OCI-LY7 (cell line): ENCODE measurements at regions not wholly inside any gene's neighbourhood (a gene's known extent, or its start where the extent isn't known, plus 50 kb on each side); places are given as distances from the start of the nearest gene placed in this dataset.

Source experiments
- BruUV-seq: library from RNA; stranded (reverse); fragments of 400-500 nt; replicated peaks from 2 replicates; lab custom pipeline; 2021; lab: Mats Ljungman, UMichigan
- CTCF ChIA-PET: fragments of 300-600 bp; sonication (Branson Sonifier 250); formaldehyde crosslinking; loops from one replicate; lab custom pipeline; 2022; ENCODE audit warnings: antibody characterized with exemption; ENCODE audit not compliant: unreplicated experiment; lab: Charles Lee
- POLR2A ChIA-PET: fragments of 300-600 bp; sonication (Branson Sonifier 250); formaldehyde crosslinking; loops from one replicate; lab custom pipeline; 2022; ENCODE audit warnings: antibody characterized with exemption; lab: Charles Lee
- DNase-seq: peaks from one replicate; pipeline ENCODE4 v3.0.0-alpha.2; 2015; ENCODE audit warnings: low spot score
- H2AFZ ChIP-seq: fragments of 200-600 bp; sonication (generic), shearing (Covaris generic); 2 replicates; pipeline ENCODE4 v1.6.1; 2014; ENCODE audit warnings: mild to moderate bottlenecking, antibody characterized with exemption, low read length, moderate library complexity
- H3K27ac ChIP-seq: fragments of 200-600 bp; sonication (generic); 2 replicates; pipeline ENCODE4 v1.5.1; 2014; ENCODE audit warnings: mixed run types, low read depth, mild to moderate bottlenecking, moderate library complexity, low read length, inconsistent platforms; ENCODE audit not compliant: poor library complexity, severe bottlenecking
- H3K36me3 ChIP-seq: fragments of 200-600 bp; sonication (generic); 2 replicates; pipeline ENCODE4 v1.6.1; 2014; ENCODE audit warnings: mild to moderate bottlenecking, antibody characterized with exemption, low read length, moderate library complexity, mixed read lengths; ENCODE audit not compliant: insufficient read depth
- H3K4me1 ChIP-seq: fragments of 200-600 bp; sonication (generic); 2 replicates; pipeline ENCODE4 v1.5.1; 2014; ENCODE audit warnings: mild to moderate bottlenecking, low read length; ENCODE audit not compliant: insufficient read depth, poor library complexity, severe bottlenecking
- H3K4me2 ChIP-seq: fragments of 200-600 bp; sonication (generic); 2 replicates; pipeline ENCODE4 v1.6.1; 2014; ENCODE audit warnings: mild to moderate bottlenecking, low read length
- H3K4me3 ChIP-seq: fragments of 200-600 bp; sonication (generic); 2 replicates; pipeline ENCODE4 v1.5.1; 2014; ENCODE audit warnings: mild to moderate bottlenecking, low read depth, low read length; ENCODE audit not compliant: poor library complexity, severe bottlenecking
- H3K79me2 ChIP-seq: fragments of 200-600 bp; sonication (generic); 2 replicates; pipeline ENCODE4 v1.6.1; 2016; ENCODE audit warnings: low read depth, mild to moderate bottlenecking, low read length, moderate library complexity, mixed read lengths; ENCODE audit not compliant: insufficient read depth
- H3K9me2 ChIP-seq: fragments of 200-600 bp; sonication (generic); 2 replicates; pipeline ENCODE4 v1.6.1; 2016; ENCODE audit warnings: mild to moderate bottlenecking, low read length, mixed read lengths; ENCODE audit not compliant: insufficient read depth
- H3K9me3 ChIP-seq: fragments of 200-600 bp; sonication (generic); 2 replicates; pipeline ENCODE4 v1.6.1; 2014; ENCODE audit warnings: mild to moderate bottlenecking, mixed run types, low read length, mixed read lengths
- H4K20me1 ChIP-seq: fragments of 200-600 bp; sonication (generic); 2 replicates; pipeline ENCODE4 v1.6.1; 2014; ENCODE audit warnings: mild to moderate bottlenecking, antibody characterized with exemption, low read length, moderate library complexity, mixed read lengths; ENCODE audit not compliant: insufficient read depth
- EZH2phosphoT487 ChIP-seq: fragments of 200-600 bp; sonication (generic); IDR thresholded peaks from 2 replicates; pipeline ENCODE4 v1.6.1; 2018; ENCODE audit warnings: low read depth, borderline replicate concordance, mild to moderate bottlenecking, mixed run types, antibody characterized with exemption, low read length, moderate library complexity, mixed read lengths
- intact Hi-C: fragments of 100-400 bp; cut with micrococcal nuclease; formaldehyde crosslinking; loops from one replicate; pipeline ENCODE4 v1.10.0; 2022; ENCODE audit not compliant: unreplicated experiment
- TF ChIP-seq, protein P1 (sequence below): fragments of 200-600 bp; sonication (generic); conservative IDR thresholded peaks from 2 replicates; pipeline ENCODE4 v1.5.1; 2014; ENCODE audit warnings: mild to moderate bottlenecking, antibody characterized with exemption, low read length, moderate library complexity, mixed read lengths

DNA sequence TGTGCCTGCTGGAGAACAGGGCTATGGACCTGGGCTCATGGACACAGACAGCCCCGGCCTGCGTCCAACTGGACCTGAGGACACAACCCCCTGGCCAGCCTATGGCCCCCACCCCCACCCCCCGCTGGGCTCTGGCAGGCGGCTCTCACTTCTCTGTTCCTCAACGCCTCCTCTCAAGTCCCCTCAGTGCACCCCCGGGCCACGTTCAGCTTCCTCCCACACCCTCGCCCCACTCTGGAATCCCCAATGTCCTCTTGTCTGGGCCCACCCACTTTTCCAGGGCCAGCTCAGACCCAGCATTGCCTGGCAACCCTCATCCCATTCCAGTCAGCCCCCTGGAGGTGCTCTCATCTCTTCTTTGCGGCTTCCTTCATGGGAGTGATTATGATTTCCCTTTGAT, 130.2 kb upstream of the SPACA7 start:
- Histone ChIP-seq H4K20me1 (no peaks in the 10 kb centered on the region), H3K9me3 (no peaks in the 10 kb centered on the region), H3K4me1 (no peaks in the 10 kb centered on the region), H3K36me3 (no peaks in the 10 kb centered on the region), H2AFZ (no peak overlapping the region), H3K4me3 (no peak overlapping the region), H3K79me2 (no peaks in the 10 kb centered on the region), H3K27ac (no peak overlapping the region), H3K9me2 (no peaks in the 10 kb centered on the region), H3K4me2 (no peak overlapping the region)
- ChIA-PET CTCF (no interaction called here), POLR2A (no interaction called here)
- DNase-seq, result no peak
- no TSS peak for BruUV-seq
- intact Hi-C loops, result no loop called here
- TF ChIP-seq, protein P1, sequence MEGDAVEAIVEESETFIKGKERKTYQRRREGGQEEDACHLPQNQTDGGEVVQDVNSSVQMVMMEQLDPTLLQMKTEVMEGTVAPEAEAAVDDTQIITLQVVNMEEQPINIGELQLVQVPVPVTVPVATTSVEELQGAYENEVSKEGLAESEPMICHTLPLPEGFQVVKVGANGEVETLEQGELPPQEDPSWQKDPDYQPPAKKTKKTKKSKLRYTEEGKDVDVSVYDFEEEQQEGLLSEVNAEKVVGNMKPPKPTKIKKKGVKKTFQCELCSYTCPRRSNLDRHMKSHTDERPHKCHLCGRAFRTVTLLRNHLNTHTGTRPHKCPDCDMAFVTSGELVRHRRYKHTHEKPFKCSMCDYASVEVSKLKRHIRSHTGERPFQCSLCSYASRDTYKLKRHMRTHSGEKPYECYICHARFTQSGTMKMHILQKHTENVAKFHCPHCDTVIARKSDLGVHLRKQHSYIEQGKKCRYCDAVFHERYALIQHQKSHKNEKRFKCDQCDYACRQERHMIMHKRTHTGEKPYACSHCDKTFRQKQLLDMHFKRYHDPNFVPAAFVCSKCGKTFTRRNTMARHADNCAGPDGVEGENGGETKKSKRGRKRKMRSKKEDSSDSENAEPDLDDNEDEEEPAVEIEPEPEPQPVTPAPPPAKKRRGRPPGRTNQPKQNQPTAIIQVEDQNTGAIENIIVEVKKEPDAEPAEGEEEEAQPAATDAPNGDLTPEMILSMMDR, result no peak
- no peak for TF ChIP-seq EZH2phosphoT487

DNA sequence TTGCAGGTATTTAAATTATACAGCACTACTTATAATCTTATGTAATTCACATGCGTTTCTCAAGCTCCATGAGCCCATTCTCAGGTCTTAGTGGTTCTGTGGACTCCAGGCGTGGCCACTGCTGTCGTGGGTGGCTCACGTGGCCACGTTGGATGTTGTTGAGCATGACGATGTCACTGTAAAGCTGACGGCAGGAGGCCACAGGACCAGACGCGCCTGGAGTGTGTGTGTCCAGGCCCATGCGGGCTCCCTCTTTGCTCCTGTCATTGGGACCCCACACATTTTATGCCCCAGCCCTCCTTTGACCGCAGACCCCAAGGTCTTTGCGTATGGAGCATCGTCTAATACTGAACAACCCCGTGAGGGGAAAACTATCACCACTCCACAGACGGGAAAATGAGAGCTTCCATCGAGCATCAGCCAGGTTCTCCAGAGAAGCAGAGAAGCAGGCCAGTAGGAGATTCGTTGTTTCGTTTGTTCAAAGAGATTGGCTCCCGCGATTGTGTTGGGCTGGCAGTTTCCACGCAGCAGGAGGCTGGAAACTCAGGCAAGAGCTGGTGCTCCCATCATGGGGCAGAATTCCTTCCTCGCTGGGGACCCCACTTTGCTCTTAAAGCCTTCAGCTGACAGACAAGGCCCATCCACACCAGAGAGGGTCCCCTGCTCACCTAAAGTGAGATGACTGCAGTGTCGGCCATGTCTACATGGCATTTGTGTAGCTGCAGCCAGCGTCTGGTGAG, 129.3 kb upstream of the SPACA7 start:
- no peak overlapping the region for H3K27ac ChIP-seq
- H3K9me3 ChIP-seq, result no peaks in the 10 kb centered on the region
- no peak for TF ChIP-seq EZH2phosphoT487
- TF ChIP-seq, protein P1, result no peak
- H3K4me1 ChIP-seq, result no peaks in the 10 kb centered on the region
- no peak for DNase-seq
- no peak overlapping the region for H2AFZ ChIP-seq
- H4K20me1 ChIP-seq, result no peaks in the 10 kb centered on the region
- H3K4me3 ChIP-seq, result no peak overlapping the region
- ChIA-PET POLR2A (no interaction called here), CTCF (no interaction called here)
- H3K36me3 ChIP-seq, result no peaks in the 10 kb centered on the region
- intact Hi-C loops, result no loop called here
- no peaks in the 10 kb centered on the region for H3K79me2 ChIP-seq
- H3K9me2 ChIP-seq, result no peaks in the 10 kb centered on the region
- BruUV-seq, result no TSS peak
- H3K4me2 ChIP-seq, result no peak overlapping the region
